Type B pancreatic cell (in vitro differentiated cells): ENCODE measurements at regions not wholly inside any gene's neighbourhood (a gene's known extent, or its start where the extent isn't known, plus 50 kb on each side); places are given as distances from the start of the nearest gene placed in this dataset.

Experiments used
- DNase-seq: peaks from one replicate; pipeline ENCODE4 v3.0.0; 2021; ENCODE audit warnings: mixed read lengths; ENCODE audit not compliant: unreplicated experiment; ENCODE audit errors: extremely low spot score
- H3K27ac Mint-ChIP-seq: 2 replicates; pipeline ENCODE4 v1.8.0; 2021; ENCODE audit warnings: mild to moderate bottlenecking, mixed read lengths
- H3K27me3 Mint-ChIP-seq: 2 replicates; pipeline ENCODE4 v1.8.0; 2021; ENCODE audit warnings: mixed read lengths
- H3K36me3 Mint-ChIP-seq: 2 replicates; pipeline ENCODE4 v1.8.0; 2021; ENCODE audit warnings: mixed read lengths
- H3K4me1 Mint-ChIP-seq: one replicate; pipeline ENCODE4 v1.8.0; 2021; ENCODE audit warnings: mixed read lengths; ENCODE audit not compliant: unreplicated experiment
- H3K4me3 Mint-ChIP-seq: 2 replicates; pipeline ENCODE4 v1.8.0; 2021; ENCODE audit warnings: mild to moderate bottlenecking, mixed read lengths
- H3K9me3 Mint-ChIP-seq: 2 replicates; pipeline ENCODE4 v1.8.0; 2021; ENCODE audit warnings: mixed read lengths
- TF ChIP-seq, protein P1 (sequence below): fragments of 200-600 bp; sonication (generic); conservative IDR thresholded peaks from 2 replicates; pipeline ENCODE4 v1.5.0; 2021; ENCODE audit warnings: antibody characterized with exemption, mild to moderate bottlenecking

DNA sequence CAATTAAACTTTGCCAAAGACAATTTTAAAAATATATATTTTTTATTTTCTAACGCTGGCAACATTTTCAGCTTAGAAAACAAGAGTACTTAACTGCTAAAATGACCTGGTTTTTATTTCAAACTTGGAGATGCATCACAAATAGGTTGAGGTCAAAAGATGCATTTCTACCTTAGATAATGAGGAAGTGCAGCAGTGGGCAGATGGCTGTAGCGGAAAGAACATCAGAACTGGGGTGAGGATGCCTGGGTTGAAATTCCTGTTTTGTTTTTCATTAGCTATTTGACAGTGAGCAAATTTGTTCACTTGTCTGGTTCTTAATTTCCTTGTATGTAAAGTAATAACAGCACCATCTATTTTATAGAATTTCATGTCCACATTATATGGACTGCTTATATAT, 524.8 kb upstream of the KLF4 start:
- Mint-ChIP-seq H3K27ac (no peak overlapping the region), H3K4me3 (no peak overlapping the region), H3K4me1 (no peaks in the 10 kb centered on the region), H3K27me3 (no peaks in the 10 kb centered on the region), H3K9me3 (no peaks in the 10 kb centered on the region), H3K36me3 (no peaks in the 10 kb centered on the region)
- TF ChIP-seq, protein P1, sequence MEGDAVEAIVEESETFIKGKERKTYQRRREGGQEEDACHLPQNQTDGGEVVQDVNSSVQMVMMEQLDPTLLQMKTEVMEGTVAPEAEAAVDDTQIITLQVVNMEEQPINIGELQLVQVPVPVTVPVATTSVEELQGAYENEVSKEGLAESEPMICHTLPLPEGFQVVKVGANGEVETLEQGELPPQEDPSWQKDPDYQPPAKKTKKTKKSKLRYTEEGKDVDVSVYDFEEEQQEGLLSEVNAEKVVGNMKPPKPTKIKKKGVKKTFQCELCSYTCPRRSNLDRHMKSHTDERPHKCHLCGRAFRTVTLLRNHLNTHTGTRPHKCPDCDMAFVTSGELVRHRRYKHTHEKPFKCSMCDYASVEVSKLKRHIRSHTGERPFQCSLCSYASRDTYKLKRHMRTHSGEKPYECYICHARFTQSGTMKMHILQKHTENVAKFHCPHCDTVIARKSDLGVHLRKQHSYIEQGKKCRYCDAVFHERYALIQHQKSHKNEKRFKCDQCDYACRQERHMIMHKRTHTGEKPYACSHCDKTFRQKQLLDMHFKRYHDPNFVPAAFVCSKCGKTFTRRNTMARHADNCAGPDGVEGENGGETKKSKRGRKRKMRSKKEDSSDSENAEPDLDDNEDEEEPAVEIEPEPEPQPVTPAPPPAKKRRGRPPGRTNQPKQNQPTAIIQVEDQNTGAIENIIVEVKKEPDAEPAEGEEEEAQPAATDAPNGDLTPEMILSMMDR: no peak
- DNase-seq: no peak

DNA sequence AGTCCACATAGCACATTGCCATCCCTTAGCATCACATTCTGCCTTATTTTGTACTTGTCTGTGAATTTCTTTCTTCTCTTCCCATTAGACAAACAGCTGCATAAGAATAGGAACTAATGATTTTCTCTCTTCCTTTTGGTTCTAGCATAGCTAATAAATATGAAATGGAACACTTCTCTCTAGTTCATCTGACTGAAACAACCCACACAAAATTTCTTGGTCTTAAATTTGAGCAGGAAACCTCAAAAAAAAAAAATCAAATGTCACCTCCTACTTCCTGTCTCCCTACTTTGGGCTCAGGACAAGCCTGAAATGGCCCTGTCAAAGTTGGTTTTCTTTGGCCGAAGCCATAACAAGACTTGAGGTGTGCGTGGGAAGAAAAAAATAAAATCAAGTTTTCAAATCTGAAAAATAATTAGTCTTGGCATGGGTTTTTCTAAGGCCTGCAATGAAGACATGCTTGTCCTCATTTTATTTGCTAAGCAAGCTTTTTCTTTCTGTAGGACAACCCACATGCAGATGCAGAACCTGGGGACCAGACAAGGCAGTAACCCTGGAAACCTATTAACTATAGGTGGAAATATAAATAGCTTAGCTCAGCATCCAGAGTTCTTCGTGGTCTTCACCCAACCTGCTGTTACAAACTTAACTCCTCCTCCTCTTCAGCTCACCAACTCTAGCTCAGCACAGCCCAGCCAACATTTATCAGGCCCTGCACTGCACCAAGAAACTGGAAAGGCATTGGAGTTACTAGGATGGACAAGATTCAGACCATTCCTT, 523.5 kb upstream of the KLF4 start:
- Mint-ChIP-seq H3K4me3 (no peak overlapping the region), H3K36me3 (no peaks in the 10 kb centered on the region), H3K27ac (no peak overlapping the region), H3K9me3 (no peaks in the 10 kb centered on the region), H3K27me3 (no peaks in the 10 kb centered on the region), H3K4me1 (no peaks in the 10 kb centered on the region)
- TF ChIP-seq, protein P1: no peak
- DNase-seq: no peak

DNA sequence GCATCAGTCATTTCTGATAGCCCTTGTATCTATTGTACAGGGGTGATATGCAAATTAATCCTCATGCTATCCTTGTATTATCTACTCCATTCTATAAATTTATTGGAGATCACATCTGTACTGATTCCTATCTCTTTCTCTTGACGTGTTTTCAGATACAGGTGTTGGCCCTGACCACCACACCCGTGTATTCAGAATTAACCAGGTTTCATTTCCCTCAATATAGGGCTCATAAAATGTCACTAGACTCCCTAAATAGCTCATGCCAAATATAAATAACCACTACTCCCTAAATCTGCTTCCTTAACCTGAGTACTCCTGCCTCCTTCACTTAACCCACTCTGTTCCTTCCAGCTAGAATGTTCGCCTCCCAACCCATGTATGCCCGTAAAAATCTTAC, 522.8 kb upstream of the KLF4 start:
- no peaks in the 10 kb centered on the region for H3K4me1 Mint-ChIP-seq
- TF ChIP-seq, protein P1: no peak
- H3K36me3 Mint-ChIP-seq: no peaks in the 10 kb centered on the region
- no peak overlapping the region for H3K27ac Mint-ChIP-seq
- no peaks in the 10 kb centered on the region for H3K27me3 Mint-ChIP-seq
- H3K4me3 Mint-ChIP-seq: no peak overlapping the region
- H3K9me3 Mint-ChIP-seq: no peaks in the 10 kb centered on the region
- no peak for DNase-seq

DNA sequence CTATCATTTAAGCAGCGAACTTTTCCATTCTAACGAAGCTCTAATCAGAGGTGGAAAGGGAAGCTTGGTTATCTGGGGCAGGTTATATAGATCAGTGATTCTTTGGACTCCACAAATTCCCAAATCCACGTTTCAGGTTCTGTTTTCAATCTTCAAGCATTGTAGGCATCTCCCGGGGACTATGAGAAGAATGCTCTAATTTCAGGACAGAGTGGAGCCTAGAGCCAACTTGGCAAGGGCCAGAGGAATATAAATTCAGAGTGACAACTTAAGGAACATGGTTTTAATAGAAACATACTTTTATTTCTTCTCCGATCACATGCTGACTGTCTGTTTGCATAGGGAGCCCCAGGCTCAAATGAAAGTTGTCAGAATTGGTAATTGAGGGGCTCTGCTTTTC, 514.0 kb upstream of the KLF4 start:
- Mint-ChIP-seq H3K9me3 (no peaks in the 10 kb centered on the region), H3K4me1 (no peaks in the 10 kb centered on the region), H3K4me3 (no peak overlapping the region), H3K27me3 (peaks cover 33% of the 10 kb centered on the region), H3K36me3 (no peaks in the 10 kb centered on the region), H3K27ac (no peak overlapping the region)
- TF ChIP-seq, protein P1: no peak
- no peak for DNase-seq

DNA sequence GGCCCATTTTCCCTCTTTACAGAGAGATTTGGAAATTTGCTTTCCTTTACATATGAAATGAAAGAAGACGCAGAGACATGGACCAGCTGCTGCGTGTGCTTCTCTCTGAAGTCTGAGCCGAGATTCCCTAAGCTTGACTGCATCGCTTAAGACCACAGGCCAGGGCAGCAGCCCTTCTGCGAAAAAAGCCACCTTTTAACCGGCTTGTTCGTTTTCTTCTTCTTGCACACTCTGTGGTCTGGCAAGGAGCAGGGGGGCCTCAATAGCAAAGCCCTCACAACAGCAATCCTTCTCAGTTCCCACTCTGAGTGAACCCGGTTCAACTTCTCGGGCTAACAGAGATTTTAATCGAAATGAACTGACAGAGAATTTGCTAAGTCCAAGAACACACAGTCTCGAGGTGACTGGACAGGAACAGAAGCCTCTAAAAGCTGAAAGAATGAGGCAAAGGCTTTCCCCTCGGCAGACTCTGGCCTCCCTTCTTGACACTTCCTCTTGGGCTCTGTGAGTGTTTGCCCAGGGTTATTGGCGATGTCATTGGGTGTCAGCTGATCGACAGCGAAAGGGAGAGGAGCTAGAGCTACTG, 512.9 kb upstream of the KLF4 start:
- no peaks in the 10 kb centered on the region for H3K4me1 Mint-ChIP-seq
- H3K4me3 Mint-ChIP-seq: no peak overlapping the region
- H3K27ac Mint-ChIP-seq: no peak overlapping the region
- DNase-seq: no peak
- peaks cover 34% of the 10 kb centered on the region for H3K27me3 Mint-ChIP-seq
- H3K36me3 Mint-ChIP-seq: no peaks in the 10 kb centered on the region
- H3K9me3 Mint-ChIP-seq: no peaks in the 10 kb centered on the region
- TF ChIP-seq, protein P1: no peak
